ENCODE measurements at regions not wholly inside any gene's neighbourhood (a gene's known extent, or its start where the extent isn't known, plus 50 kb on each side); places are given as distances from the start of the nearest gene placed in this dataset.

DNA sequence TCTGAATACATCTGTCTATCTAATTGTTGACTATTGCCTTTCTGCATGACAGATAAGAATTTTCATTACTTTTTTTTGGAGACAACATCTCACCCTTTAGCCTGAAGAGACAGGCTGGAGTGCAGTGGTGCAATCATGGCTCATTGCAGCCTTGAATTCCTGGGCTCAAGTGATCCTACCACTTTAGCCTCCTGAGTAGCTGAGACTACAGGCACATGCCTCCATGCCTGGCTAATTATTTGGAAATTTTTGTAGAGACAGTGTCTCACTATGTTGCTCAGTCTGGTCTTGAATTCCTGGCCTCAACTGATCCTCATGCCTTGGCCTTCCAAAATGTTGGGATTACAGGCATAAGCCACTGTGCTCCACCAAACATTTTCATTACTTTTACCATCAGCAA lies 99.8 kb upstream of the ELAC2 start:
- TF ChIP-seq, protein P1, sequence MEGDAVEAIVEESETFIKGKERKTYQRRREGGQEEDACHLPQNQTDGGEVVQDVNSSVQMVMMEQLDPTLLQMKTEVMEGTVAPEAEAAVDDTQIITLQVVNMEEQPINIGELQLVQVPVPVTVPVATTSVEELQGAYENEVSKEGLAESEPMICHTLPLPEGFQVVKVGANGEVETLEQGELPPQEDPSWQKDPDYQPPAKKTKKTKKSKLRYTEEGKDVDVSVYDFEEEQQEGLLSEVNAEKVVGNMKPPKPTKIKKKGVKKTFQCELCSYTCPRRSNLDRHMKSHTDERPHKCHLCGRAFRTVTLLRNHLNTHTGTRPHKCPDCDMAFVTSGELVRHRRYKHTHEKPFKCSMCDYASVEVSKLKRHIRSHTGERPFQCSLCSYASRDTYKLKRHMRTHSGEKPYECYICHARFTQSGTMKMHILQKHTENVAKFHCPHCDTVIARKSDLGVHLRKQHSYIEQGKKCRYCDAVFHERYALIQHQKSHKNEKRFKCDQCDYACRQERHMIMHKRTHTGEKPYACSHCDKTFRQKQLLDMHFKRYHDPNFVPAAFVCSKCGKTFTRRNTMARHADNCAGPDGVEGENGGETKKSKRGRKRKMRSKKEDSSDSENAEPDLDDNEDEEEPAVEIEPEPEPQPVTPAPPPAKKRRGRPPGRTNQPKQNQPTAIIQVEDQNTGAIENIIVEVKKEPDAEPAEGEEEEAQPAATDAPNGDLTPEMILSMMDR (conservative IDR thresholded peaks at IDR 0.05 in 1 of 2, IDR thresholded peaks at IDR 0.05 in 1 of 2; ENCODE audit: low read depth in 1 of 2, low read length in 2 of 2), result no peak
- TF ChIP-seq EZH2 (IDR thresholded peaks at IDR 0.05; ENCODE audit: low read length, missing control alignments), result no peak

All from fibroblast of lung (primary cell).